ENCODE measurements at regions not wholly inside any gene's neighbourhood (a gene's known extent, or its start where the extent isn't known, plus 50 kb on each side); places are given as distances from the start of the nearest gene placed in this dataset. TPM values are rescaled to one million over a fixed set of nuclear protein-coding genes. Genes with fewer than 3 reads are reported as not detected.

GRCh38 chr5:56288873-56289601 is 55.9 kb upstream of the ANKRD55 start:
- Histone ChIP-seq H3K27me3 (ENCODE audit: control insufficient read depth in 3 of 3, insufficient read depth in 3 of 3, low read length in 3 of 3) (no peaks in the 10 kb centered on the region), H3K27ac (ENCODE audit: low read depth, low read length) (no peak overlapping the region), H3K36me3 (ENCODE audit: control insufficient read depth in 3 of 3, insufficient read depth in 3 of 3, low read length in 3 of 3) (no peaks in the 10 kb centered on the region), H3K4me3 (ENCODE audit: low read length in 3 of 3) (no peak overlapping the region), H3K9me3 (ENCODE audit: control insufficient read depth in 3 of 3, low read length in 3 of 3) (no peaks in the 10 kb centered on the region), H3K9ac (ENCODE audit: low read depth in 1 of 3, low read length in 3 of 3) (no peak overlapping the region), H3K4me1 (ENCODE audit: control insufficient read depth in 3 of 3, insufficient read depth in 3 of 3, low read length in 3 of 3) (no peaks in the 10 kb centered on the region)

GRCh38 chr5:56286015-56286884 is 53.1 kb upstream of the ANKRD55 start:
- Histone ChIP-seq H3K9me3 (ENCODE audit: control insufficient read depth in 3 of 3, low read length in 3 of 3) (no peaks in the 10 kb centered on the region), H3K27ac (ENCODE audit: low read depth, low read length) (no peak overlapping the region), H3K27me3 (ENCODE audit: control insufficient read depth in 3 of 3, insufficient read depth in 3 of 3, low read length in 3 of 3) (no peaks in the 10 kb centered on the region), H3K36me3 (ENCODE audit: control insufficient read depth in 3 of 3, insufficient read depth in 3 of 3, low read length in 3 of 3) (no peaks in the 10 kb centered on the region), H3K9ac (ENCODE audit: low read depth in 1 of 3, low read length in 3 of 3) (no peak overlapping the region), H3K4me1 (ENCODE audit: control insufficient read depth in 3 of 3, insufficient read depth in 3 of 3, low read length in 3 of 3) (no peaks in the 10 kb centered on the region), H3K4me3 (ENCODE audit: low read length in 3 of 3) (no peak overlapping the region)

GRCh38 chr5:56282951-56283350 is 49.8 kb upstream of the ANKRD55 start:
- no peak overlapping the region for H3K4me3 ChIP-seq (ENCODE audit: low read length in 3 of 3)
- no peaks in the 10 kb centered on the region for H3K36me3 ChIP-seq (ENCODE audit: control insufficient read depth in 3 of 3, insufficient read depth in 3 of 3, low read length in 3 of 3)
- no peak overlapping the region for H3K9ac ChIP-seq (ENCODE audit: low read depth in 1 of 3, low read length in 3 of 3)
- no peak overlapping the region for H3K27ac ChIP-seq (ENCODE audit: low read depth, low read length)
- no peaks in the 10 kb centered on the region for H3K27me3 ChIP-seq (ENCODE audit: control insufficient read depth in 3 of 3, insufficient read depth in 3 of 3, low read length in 3 of 3)
- H3K9me3 ChIP-seq (ENCODE audit: control insufficient read depth in 3 of 3, low read length in 3 of 3) = no peaks in the 10 kb centered on the region
- peaks cover 0 to 11% (median 4%) of the 10 kb centered on the region in 3 donors for H3K4me1 ChIP-seq (ENCODE audit: control insufficient read depth in 3 of 3, insufficient read depth in 3 of 3, low read length in 3 of 3)

Small RNAs in the stretch of these regions (small RNA-seq; reads per million reads assigned to genes)
- gene HMGN1P17 = not detected
- gene RNU6ATAC2P = 0.14 reads per million
